HepG2 (cell line): ENCODE measurements at regions not wholly inside any gene's neighbourhood (a gene's known extent, or its start where the extent isn't known, plus 50 kb on each side); places are given as distances from the start of the nearest gene placed in this dataset.

ENCODE experiments used
- CENPX ChIP-seq: sonication (generic); formaldehyde crosslinking; IDR thresholded peaks from 2 replicates; pipeline ENCODE4 v1.9.0; 2021; ENCODE audit warnings: mild to moderate bottlenecking, missing genetic modification reagents, moderate library complexity
- EEA1 ChIP-seq: sonication (generic); formaldehyde crosslinking; IDR thresholded peaks from 2 replicates; pipeline ENCODE4 v1.5.1; 2020; ENCODE audit warnings: mild to moderate bottlenecking, missing genetic modification reagents, borderline replicate concordance
- HMGA1 ChIP-seq: sonication (generic); formaldehyde crosslinking; conservative IDR thresholded peaks from 2 replicates; pipeline ENCODE4 v1.4.0; 2020; ENCODE audit warnings: missing genetic modification reagents
- HNF1A ChIP-seq, 2 experiments: sonication (generic) in 1 of 2; formaldehyde crosslinking in 1 of 2; IDR thresholded peaks; 2 replicates each; pipeline versions ENCODE4 v1.4.0 to v1.6.1; 2016 to 2020; ENCODE audit warnings: borderline replicate concordance in 1 of 2, low read depth in 1 of 2, mild to moderate bottlenecking in 1 of 2, missing genetic modification reagents in 1 of 2
- HNF4G ChIP-seq, 2 experiments: sonication (generic) in 1 of 2; formaldehyde crosslinking in 1 of 2; IDR thresholded peaks; 2 replicates each; pipeline versions ENCODE4 v1.4.0 to v1.6.1; 2011 to 2020; ENCODE audit warnings: borderline replicate concordance in 2 of 2, low read depth in 2 of 2, mild to moderate bottlenecking in 2 of 2, low read length in 1 of 2, missing genetic modification reagents in 1 of 2, moderate library complexity in 1 of 2
- HNRNPL ChIP-seq: fragments of 200-400 bp; formaldehyde crosslinking; IDR thresholded peaks from 2 replicates; pipeline ENCODE4 v1.6.1; 2017; ENCODE audit warnings: mild to moderate bottlenecking, low read depth, low read length
- KLF6 ChIP-seq: IDR thresholded peaks from 2 replicates; pipeline ENCODE4 v1.8.0; 2016; ENCODE audit warnings: missing biosample characterization, missing genetic modification reagents
- LCORL ChIP-seq, 2 experiments: fragments of 450-650 bp in 1 of 2; sonication (generic) in 1 of 2; formaldehyde crosslinking in 1 of 2; IDR thresholded peaks; 2 replicates each; pipeline versions ENCODE4 v1.5.0 to v1.6.1; 2017 to 2020; ENCODE audit warnings: antibody characterized with exemption in 1 of 2, missing genetic modification reagents in 1 of 2
- MAFF ChIP-seq: IDR thresholded peaks from 2 replicates; pipeline ENCODE4 v1.6.1; 2011; ENCODE audit warnings: low read depth, low read length, improper control_type of control experiment
- NFIC ChIP-seq: IDR thresholded peaks from 2 replicates; pipeline ENCODE4 v1.6.1; 2012; ENCODE audit warnings: mild to moderate bottlenecking, low read length, inconsistent platforms
- NKX3-1 ChIP-seq: sonication (generic); formaldehyde crosslinking; IDR thresholded peaks from 2 replicates; pipeline ENCODE4 v1.5.0; 2020; ENCODE audit warnings: missing genetic modification reagents
- NR2F1 ChIP-seq, 2 experiments: fragments of 450-650 bp in 1 of 2; formaldehyde crosslinking in 1 of 2; IDR thresholded peaks; 2 replicates each; pipeline versions ENCODE4 v1.5.0 to v1.6.1; 2016 to 2020; ENCODE audit warnings: mild to moderate bottlenecking in 1 of 2, missing compliant biosample characterization in 1 of 2, missing genetic modification reagents in 1 of 2, moderate library complexity in 1 of 2
- PHF21A ChIP-seq: sonication (generic); formaldehyde crosslinking; IDR thresholded peaks from 2 replicates; pipeline ENCODE4 v1.5.0; 2020; ENCODE audit warnings: mild to moderate bottlenecking, missing genetic modification reagents
- REPIN1 ChIP-seq: sonication (generic); formaldehyde crosslinking; IDR thresholded peaks from 2 replicates; pipeline ENCODE4 v1.8.0; 2022; ENCODE audit warnings: missing genetic modification reagents, low read depth, mild to moderate bottlenecking, borderline replicate concordance
- RFXAP ChIP-seq: sonication (generic); formaldehyde crosslinking; IDR thresholded peaks from 2 replicates; pipeline ENCODE4 v1.4.0; 2020; ENCODE audit warnings: missing genetic modification reagents, borderline replicate concordance
- SNAI1 ChIP-seq: sonication (generic); formaldehyde crosslinking; IDR thresholded peaks from 2 replicates; pipeline ENCODE4 v1.5.0; 2020; ENCODE audit warnings: mild to moderate bottlenecking, missing genetic modification reagents, borderline replicate concordance
- YEATS2 ChIP-seq: sonication (generic); formaldehyde crosslinking; IDR thresholded peaks from 2 replicates; pipeline ENCODE4 v1.4.0; 2020; ENCODE audit warnings: missing genetic modification reagents, borderline replicate concordance
- ZFP36L1 ChIP-seq: sonication (generic); formaldehyde crosslinking; IDR thresholded peaks from 2 replicates; pipeline ENCODE4 v1.8.0; 2022; ENCODE audit warnings: mild to moderate bottlenecking, missing genetic modification reagents, moderate library complexity
- ZHX1 ChIP-seq: sonication (generic); formaldehyde crosslinking; IDR thresholded peaks from 2 replicates; pipeline ENCODE4 v1.8.1; 2022; ENCODE audit warnings: low read depth, mild to moderate bottlenecking, missing genetic modification reagents
- ZNF468 ChIP-seq: sonication (generic); formaldehyde crosslinking; IDR thresholded peaks from 2 replicates; pipeline ENCODE4 v1.8.0; 2022; ENCODE audit warnings: mild to moderate bottlenecking, moderate library complexity, missing genetic modification reagents
- ZNF644 ChIP-seq: IDR thresholded peaks from 2 replicates; pipeline ENCODE4 v1.6.1; 2016; ENCODE audit warnings: low read depth
- ZNF788 ChIP-seq: sonication (generic); formaldehyde crosslinking; IDR thresholded peaks from 2 replicates; pipeline ENCODE4 v1.5.0; 2020; ENCODE audit warnings: mild to moderate bottlenecking, missing genetic modification reagents, borderline replicate concordance

- TF ChIP-seq ZNF644: peak; percentile 87
- TF ChIP-seq NR2F1 (CRISPR knock-in tag; IDR thresholded peaks at IDR 0.05): 0 out of 4 replicates have a peak, but pooled peaks have one; percentile 33 to 38
- TF ChIP-seq MAFF: no peak
- TF ChIP-seq HNF1A (IDR thresholded peaks at IDR 0.05; ENCODE audit: low read depth): peak; percentile 78
- peak; percentile 83; the same call in 1 of the 2 replicates for TF ChIP-seq HNF1A (CRISPR knock-in tag; IDR thresholded peaks at IDR 0.05; ENCODE audit: borderline replicate concordance)
- 0 out of 2 replicates have a peak, but pooled peaks have one; percentile 41 for TF ChIP-seq RFXAP (CRISPR knock-in tag)
- TF ChIP-seq ZNF788 (CRISPR knock-in tag): no peak; the same call in 1 of the 2 replicates
- TF ChIP-seq HMGA1: no peak
- TF ChIP-seq YEATS2 (CRISPR knock-in tag): peak; percentile 70; the same call in 1 of the 2 replicates
- TF ChIP-seq LCORL (IDR thresholded peaks at IDR 0.05): no peak
- TF ChIP-seq LCORL (CRISPR knock-in tag; IDR thresholded peaks at IDR 0.05): peak; percentile 76; the same call in 1 of the 2 replicates
- TF ChIP-seq KLF6 (CRISPR knock-in tag): peak; percentile 67; the same call in 1 of the 2 replicates
- TF ChIP-seq ZNF468: no peak
- no peak for TF ChIP-seq ZFP36L1 (CRISPR knock-in tag)
- TF ChIP-seq SNAI1 (CRISPR knock-in tag): no peak
- TF ChIP-seq PHF21A (CRISPR knock-in tag): peak; percentile 66; the same call in 1 of the 2 replicates
- TF ChIP-seq NFIC: peak; percentile 78
- no peak for TF ChIP-seq EEA1 (CRISPR knock-in tag)
- TF ChIP-seq CENPX (CRISPR knock-in tag): no peak
- peak; percentile 80; the same call in 1 of the 2 replicates for TF ChIP-seq HNF4G (IDR thresholded peaks at IDR 0.05; ENCODE audit: borderline replicate concordance, low read depth, low read length)
- no peak for TF ChIP-seq HNF4G (CRISPR knock-in tag; IDR thresholded peaks at IDR 0.05; ENCODE audit: borderline replicate concordance, low read depth)
- no peak; the same call in 1 of the 2 replicates for TF ChIP-seq REPIN1 (CRISPR knock-in tag)
- TF ChIP-seq HNRNPL: no peak
- 0 out of 2 replicates have a peak, but pooled peaks have one; percentile 42 for TF ChIP-seq ZHX1 (CRISPR knock-in tag)
- no peak for TF ChIP-seq NKX3-1
Observed at GRCh38 chr6:63452125-63452524, 120.2 kb upstream of the LOC128125822 start (continued).
